ENCODE measurements at regions not wholly inside any gene's neighbourhood (a gene's known extent, or its start where the extent isn't known, plus 50 kb on each side); places are given as distances from the start of the nearest gene placed in this dataset.
"Not testable (repeated sequence)": the region's sequence is repeated elsewhere in the genome, so short reads cannot be mapped to it uniquely, and the experiment has no call there.

- no peaks in the 10 kb centered on the region for H3K4me1 Mint-ChIP-seq
- peaks cover 7% of the 10 kb centered on the region for H3K9me3 Mint-ChIP-seq
- H3K27me3 Mint-ChIP-seq (ENCODE audit: low read depth) = no peaks in the 10 kb centered on the region
- TF ChIP-seq CTCF (conservative IDR thresholded peaks at IDR 0.05) = no peak
- H3K27ac Mint-ChIP-seq (ENCODE audit: unreplicated experiment) = no peak overlapping the region
- H3K4me3 Mint-ChIP-seq = no peak overlapping the region
- DNase-seq (ENCODE audit: low read depth, low spot score) = no peak
- H3K36me3 Mint-ChIP-seq (ENCODE audit: low read depth) = no peaks in the 10 kb centered on the region
These were observed 472.3 kb downstream of the IRS2 start for GRCh38 chr13:109314101-109314500.

- TF ChIP-seq CTCF (conservative IDR thresholded peaks at IDR 0.05) = no peak
- H3K36me3 Mint-ChIP-seq (ENCODE audit: low read depth) = no peaks in the 10 kb centered on the region
- H3K27me3 Mint-ChIP-seq (ENCODE audit: low read depth) = no peaks in the 10 kb centered on the region
- no peak for DNase-seq (ENCODE audit: low read depth, low spot score)
- no peak overlapping the region for H3K27ac Mint-ChIP-seq (ENCODE audit: unreplicated experiment)
- H3K9me3 Mint-ChIP-seq = peaks cover 5% of the 10 kb centered on the region
- no peaks in the 10 kb centered on the region for H3K4me1 Mint-ChIP-seq
- H3K4me3 Mint-ChIP-seq = no peak overlapping the region
These were observed 474.0 kb downstream of the IRS2 start for GRCh38 chr13:109312399-109312798.

- H3K4me3 Mint-ChIP-seq; H3K9me3 Mint-ChIP-seq; H3K4me1 Mint-ChIP-seq; H3K36me3 Mint-ChIP-seq (ENCODE audit: low read depth); H3K27ac Mint-ChIP-seq (ENCODE audit: unreplicated experiment); DNase-seq (ENCODE audit: low read depth, low spot score); H3K27me3 Mint-ChIP-seq (ENCODE audit: low read depth): not testable (repeated sequence)
These were observed 474.9 kb downstream of the IRS2 start for GRCh38 chr13:109311431-109311976.

- H3K27ac Mint-ChIP-seq (ENCODE audit: unreplicated experiment) = no peak overlapping the region
These were observed 476.6 kb downstream of the IRS2 start for GRCh38 chr13:109309625-109310363.

GRCh38 chr13:109307027-109307426, 479.4 kb downstream of the IRS2 start:
- Mint-ChIP-seq H3K4me1 (no peaks in the 10 kb centered on the region), H3K4me3 (no peak overlapping the region), H3K27ac (ENCODE audit: unreplicated experiment) (no peak overlapping the region), H3K36me3 (ENCODE audit: low read depth) (no peaks in the 10 kb centered on the region), H3K9me3 (no peaks in the 10 kb centered on the region), H3K27me3 (ENCODE audit: low read depth) (no peaks in the 10 kb centered on the region)
- DNase-seq (ENCODE audit: low read depth, low spot score) = no peak
- no peak for TF ChIP-seq CTCF (conservative IDR thresholded peaks at IDR 0.05)

More at GRCh38 chr13:109309625-109310363, 476.6 kb downstream of the IRS2 start:
- H3K4me1 Mint-ChIP-seq = no peaks in the 10 kb centered on the region
- no peak for TF ChIP-seq CTCF (conservative IDR thresholded peaks at IDR 0.05)
- no peaks in the 10 kb centered on the region for H3K36me3 Mint-ChIP-seq (ENCODE audit: low read depth)
- no peaks in the 10 kb centered on the region for H3K27me3 Mint-ChIP-seq (ENCODE audit: low read depth)
- H3K9me3 Mint-ChIP-seq = peaks cover 5% of the 10 kb centered on the region
- no peak overlapping the region for H3K4me3 Mint-ChIP-seq
- DNase-seq (ENCODE audit: low read depth, low spot score) = no peak

- TF ChIP-seq CTCF (conservative IDR thresholded peaks at IDR 0.05) = no peak
- no peaks in the 10 kb centered on the region for H3K27me3 Mint-ChIP-seq (ENCODE audit: low read depth)
- DNase-seq (ENCODE audit: low read depth, low spot score) = no peak
- H3K4me1 Mint-ChIP-seq = no peaks in the 10 kb centered on the region
- H3K36me3 Mint-ChIP-seq (ENCODE audit: low read depth) = no peaks in the 10 kb centered on the region
- H3K4me3 Mint-ChIP-seq = no peak overlapping the region
- no peaks in the 10 kb centered on the region for H3K9me3 Mint-ChIP-seq
- no peak overlapping the region for H3K27ac Mint-ChIP-seq (ENCODE audit: unreplicated experiment)
These were observed 484.7 kb downstream of the IRS2 start for GRCh38 chr13:109301726-109302125.

All from neural crest cell (in vitro differentiated cells).